Adrenal gland (tissue), 9 donors: ENCODE measurements at regions not wholly inside any gene's neighbourhood (a gene's known extent, or its start where the extent isn't known, plus 50 kb on each side); places are given as distances from the start of the nearest gene placed in this dataset.

ENCODE experiments used
- DNase-seq, 7 donors: peaks; one replicate each; pipeline ENCODE4 v3.0.0-alpha.2; 2019 to 2020
- H3K27ac ChIP-seq, 5 donors: fragments of 200-600 bp; sonication (generic) in 4 of 5; 1 replicate in 3 of 5; 2 replicates in 2 of 5; pipeline versions ENCODE4 v1.5.1 to v1.8.0; 2016 to 2020; ENCODE audit warnings: mild to moderate bottlenecking in 1 of 5
- H3K27me3 ChIP-seq: fragments of 200-600 bp; 2 replicates; pipeline ENCODE4 v1.8.0; 2021
- H3K36me3 ChIP-seq, 2 donors: fragments of 200-600 bp; replicated peaks in 1 of 2; 1 replicate in 1 of 2; 2 replicates in 1 of 2; pipeline versions ENCODE4 v1.5.1 to v1.8.0; 2018 to 2022
- H3K4me1 ChIP-seq, 2 donors: fragments of 200-600 bp; replicated peaks in 1 of 2; 1 replicate in 1 of 2; 2 replicates in 1 of 2; pipeline versions ENCODE4 v1.5.1 to v1.8.0; 2018 to 2021
- H3K4me3 ChIP-seq, 4 donors: fragments of 200-600 bp; sonication (generic) in 3 of 4; one replicate each; pipeline ENCODE4 v1.5.1; 2016 to 2018
- H3K9me3 ChIP-seq, 3 donors: fragments of 200-600 bp; sonication (generic) in 1 of 3; replicated peaks in 1 of 3; 1 replicate in 2 of 3; 2 replicates in 1 of 3; pipeline versions ENCODE4 v1.5.1 to v1.8.0; 2016 to 2021
- POLR2A ChIP-seq, 2 donors: fragments of 450-650 bp; IDR thresholded peaks; one replicate each; pipeline ENCODE4 v1.6.1; 2017; ENCODE audit warnings: antibody characterized with exemption in 2 of 2, mild to moderate bottlenecking in 2 of 2, moderate library complexity in 1 of 2
- WGBS, 4 donors: extraction: QIAGEN DNeasy Blood & Tissue Kit in 2 of 4; methylation state at CpG; one replicate each; pipeline versions ENCODE4 v1.1.5 to v1.1.7; 2013 to 2017; 5-methylcytosine and 5-hydroxymethylcytosine counted together
- intact Hi-C, 2 donors: fragments of 100-400 bp; cut with DNase I; formaldehyde crosslinking; loops; one replicate each; pipeline versions ENCODE4 v1.14.1 to v1.15.0; 2022 to 2023
- TF ChIP-seq, protein P1 (sequence below), 6 experiments: fragments of 450-650 bp in 4 of 6; fragments of 200-600 bp in 2 of 6; sonication (generic) in 1 of 6; IDR thresholded peaks; 1 replicate in 5 of 6; 2 replicates in 1 of 6; pipeline versions ENCODE4 v1.5.1 to v1.8.0; 2016 to 2021; ENCODE audit warnings: antibody characterized with exemption in 6 of 6, mild to moderate bottlenecking in 2 of 6, moderate library complexity in 1 of 6
- donor health status: healthy with polysubstance abuse.
- donor health status: Bipolar disorder and iron deficiency.
- donor health status: DM: yes; HTN: yes; CAD: no.
- donor health status: DM: no; HTN: no; CAD: no.
- donor health status: DM: no; HTN: no; CAD: no.

DNA sequence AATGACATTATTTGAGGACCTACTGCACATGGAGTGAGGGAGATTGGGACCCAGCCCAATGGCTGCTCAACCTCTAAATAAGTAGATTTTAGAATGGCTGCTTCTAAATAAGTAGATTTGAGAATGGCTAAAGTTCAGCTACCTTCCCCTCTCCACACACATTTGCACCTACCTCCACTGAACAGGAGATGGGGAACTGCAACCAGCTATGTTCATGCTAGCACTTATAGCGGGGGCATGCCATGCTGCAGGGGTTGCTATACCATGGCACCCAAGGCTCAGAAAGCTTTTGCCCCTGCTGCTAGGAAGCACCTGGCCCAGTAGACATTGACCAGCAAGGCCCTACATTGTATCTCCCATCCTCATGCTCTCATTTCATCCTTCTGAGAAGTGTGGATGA lies 70.2 kb upstream of the MAOA start:
- peaks cover 11% of the 10 kb centered on the region for H3K27me3 ChIP-seq
- TF ChIP-seq, protein P1, sequence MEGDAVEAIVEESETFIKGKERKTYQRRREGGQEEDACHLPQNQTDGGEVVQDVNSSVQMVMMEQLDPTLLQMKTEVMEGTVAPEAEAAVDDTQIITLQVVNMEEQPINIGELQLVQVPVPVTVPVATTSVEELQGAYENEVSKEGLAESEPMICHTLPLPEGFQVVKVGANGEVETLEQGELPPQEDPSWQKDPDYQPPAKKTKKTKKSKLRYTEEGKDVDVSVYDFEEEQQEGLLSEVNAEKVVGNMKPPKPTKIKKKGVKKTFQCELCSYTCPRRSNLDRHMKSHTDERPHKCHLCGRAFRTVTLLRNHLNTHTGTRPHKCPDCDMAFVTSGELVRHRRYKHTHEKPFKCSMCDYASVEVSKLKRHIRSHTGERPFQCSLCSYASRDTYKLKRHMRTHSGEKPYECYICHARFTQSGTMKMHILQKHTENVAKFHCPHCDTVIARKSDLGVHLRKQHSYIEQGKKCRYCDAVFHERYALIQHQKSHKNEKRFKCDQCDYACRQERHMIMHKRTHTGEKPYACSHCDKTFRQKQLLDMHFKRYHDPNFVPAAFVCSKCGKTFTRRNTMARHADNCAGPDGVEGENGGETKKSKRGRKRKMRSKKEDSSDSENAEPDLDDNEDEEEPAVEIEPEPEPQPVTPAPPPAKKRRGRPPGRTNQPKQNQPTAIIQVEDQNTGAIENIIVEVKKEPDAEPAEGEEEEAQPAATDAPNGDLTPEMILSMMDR (IDR thresholded peaks at IDR 0.05), result no peak
- no peak for TF ChIP-seq POLR2A (IDR thresholded peaks at IDR 0.05)
- H3K4me1 ChIP-seq, result no peaks in the 10 kb centered on the region
- no peak overlapping the region for H3K4me3 ChIP-seq
- WGBS, 4 donors, result 83 to 95% (median 88%) methylated on average over 1 of the region's 1 CpG; no CpG with 5 or more reads in 1 of the 4 donors
- no peak for DNase-seq
- H3K36me3 ChIP-seq, result no peaks in the 10 kb centered on the region
- intact Hi-C loops, result no loop called here
- no peaks in the 10 kb centered on the region for H3K9me3 ChIP-seq
- H3K27ac ChIP-seq, result no peak overlapping the region

GRCh38 chrX:43586830-43587229 lies 69.3 kb upstream of the MAOA start:
- DNase-seq, result no peak
- H3K27ac ChIP-seq, result no peak overlapping the region
- WGBS, 4 donors, result 39 to 76% (median 56%) methylated on average over 2 of the region's 2 CpGs
- no peak for TF ChIP-seq POLR2A (IDR thresholded peaks at IDR 0.05)
- TF ChIP-seq, protein P1 (IDR thresholded peaks at IDR 0.05), result no peak
- H3K27me3 ChIP-seq, result peaks cover 11% of the 10 kb centered on the region
- H3K4me1 ChIP-seq, result no peaks in the 10 kb centered on the region
- intact Hi-C loops, result no loop called here
- H3K9me3 ChIP-seq, result no peaks in the 10 kb centered on the region
- H3K36me3 ChIP-seq, result no peaks in the 10 kb centered on the region
- no peak overlapping the region for H3K4me3 ChIP-seq

GRCh38 chrX:43589735-43590134 lies 66.4 kb upstream of the MAOA start:
- TF ChIP-seq, protein P1 (IDR thresholded peaks at IDR 0.05), result no peak
- intact Hi-C loops, result no loop called here
- no peak overlapping the region for H3K4me3 ChIP-seq
- H3K27ac ChIP-seq, result no peak overlapping the region
- no peaks in the 10 kb centered on the region for H3K4me1 ChIP-seq
- H3K27me3 ChIP-seq, result peaks cover 11% of the 10 kb centered on the region
- no peaks in the 10 kb centered on the region for H3K36me3 ChIP-seq
- WGBS, 4 donors, result 13 to 34% (median 18%) methylated on average over 3 of the region's 3 CpGs
- no peaks in the 10 kb centered on the region for H3K9me3 ChIP-seq
- DNase-seq, result no peak

GRCh38 chrX:43590150-43590549 lies 65.9 kb upstream of the MAOA start:
- Histone ChIP-seq H3K36me3 (no peaks in the 10 kb centered on the region), H3K4me3 (no peak overlapping the region), H3K9me3 (no peaks in the 10 kb centered on the region), H3K4me1 (no peaks in the 10 kb centered on the region), H3K27ac (no peak overlapping the region), H3K27me3 (peaks cover 11% of the 10 kb centered on the region)
- TF ChIP-seq POLR2A (IDR thresholded peaks at IDR 0.05), result no peak
- TF ChIP-seq, protein P1 (IDR thresholded peaks at IDR 0.05), result no peak
- intact Hi-C loops, result no loop called here
- DNase-seq, result no peak
- 21 to 46% (median 33%) methylated on average over 2 of the region's 2 CpGs for WGBS, 4 donors
